HL-60 (cell line): ENCODE measurements at regions not wholly inside any gene's neighbourhood (a gene's known extent, or its start where the extent isn't known, plus 50 kb on each side); places are given as distances from the start of the nearest gene placed in this dataset.

Experiments used
- DNase-seq, 2 experiments: peaks; one replicate each; pipeline ENCODE4 v3.0.0-alpha.2; 2010 to 2020; ENCODE audit warnings: low read depth in 1 of 2, low spot score in 1 of 2
- H3K27ac ChIP-seq: fragments of 250-450 bp; sonication (Bioruptor Pico); replicated peaks from 2 replicates; pipeline ENCODE4 v1.5.1; 2020; ENCODE audit warnings: mild to moderate bottlenecking, moderate library complexity
- H3K27me3 ChIP-seq: fragments of 250-450 bp; sonication (Bioruptor Pico); 2 replicates; pipeline ENCODE4 v1.5.1; 2021; ENCODE audit warnings: mild to moderate bottlenecking, moderate library complexity; ENCODE audit not compliant: insufficient read depth, poor library complexity, severe bottlenecking
- H3K4me3 ChIP-seq: replicated peaks from 2 replicates; pipeline ENCODE4 v1.5.1; 2011; ENCODE audit warnings: mild to moderate bottlenecking, control low read depth, low read length; ENCODE audit not compliant: insufficient read depth
- CTCF ChIP-seq: IDR thresholded peaks from one replicate; pipeline ENCODE4 v1.5.1; 2011; ENCODE audit warnings: low read length, control low read depth, inconsistent platforms; ENCODE audit not compliant: insufficient read depth
- GABPA ChIP-seq: IDR thresholded peaks from 2 replicates; pipeline ENCODE4 v1.6.1; 2012; ENCODE audit warnings: low read depth
- POLR2AphosphoS5 ChIP-seq: IDR thresholded peaks from 2 replicates; pipeline ENCODE4 v1.6.1; 2012; ENCODE audit warnings: low read depth
- REST ChIP-seq: IDR thresholded peaks from 2 replicates; pipeline ENCODE4 v1.6.1; 2012; ENCODE audit warnings: low read depth; ENCODE audit not compliant: insufficient replicate concordance
- SPI1 ChIP-seq: IDR thresholded peaks from 2 replicates; pipeline ENCODE4 v1.6.1; 2012; ENCODE audit warnings: low read depth, mild to moderate bottlenecking, borderline replicate concordance

- no peak overlapping the region for H3K4me3 ChIP-seq
- TF ChIP-seq CTCF (no peak), REST (no peak), SPI1 (no peak), POLR2AphosphoS5 (no peak), GABPA (no peak)
- no peak overlapping the region for H3K27ac ChIP-seq
- no peak for DNase-seq
- H3K27me3 ChIP-seq, result no peaks in the 10 kb centered on the region
Observed at GRCh38 chrX:81857192-81857591, 655.3 kb downstream of the SH3BGRL start.

- Histone ChIP-seq H3K4me3 (no peak overlapping the region), H3K27me3 (no peaks in the 10 kb centered on the region), H3K27ac (no peak overlapping the region)
- TF ChIP-seq SPI1 (no peak), REST (no peak), CTCF (no peak), GABPA (no peak), POLR2AphosphoS5 (no peak)
- DNase-seq, result no peak
Observed at GRCh38 chrX:81866873-81867272, 665.0 kb downstream of the SH3BGRL start.

DNA sequence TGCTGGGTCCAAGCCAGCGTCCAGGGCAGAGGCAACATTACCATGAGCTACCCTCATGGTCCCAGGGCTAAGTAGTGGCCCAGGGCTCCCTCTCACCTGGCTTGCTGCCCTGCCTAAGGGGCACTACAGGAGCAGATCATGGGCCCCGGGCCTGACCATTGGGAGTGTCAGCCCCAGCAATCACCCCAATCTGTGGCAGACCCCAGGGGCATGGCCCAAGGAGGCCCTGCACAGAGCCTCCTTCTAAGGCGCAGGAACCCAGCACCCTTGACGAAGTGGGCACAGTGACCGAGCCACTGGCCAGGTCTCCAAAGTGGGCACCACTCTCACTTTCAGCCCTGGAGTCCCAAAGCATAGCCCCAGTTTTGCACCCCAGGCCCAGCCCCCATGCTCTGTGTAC, 667.1 kb downstream of the SH3BGRL start:
- Histone ChIP-seq H3K27ac (no peak overlapping the region), H3K27me3 (no peaks in the 10 kb centered on the region), H3K4me3 (no peak overlapping the region)
- no peak for TF ChIP-seq POLR2AphosphoS5
- no peak for DNase-seq

DNA sequence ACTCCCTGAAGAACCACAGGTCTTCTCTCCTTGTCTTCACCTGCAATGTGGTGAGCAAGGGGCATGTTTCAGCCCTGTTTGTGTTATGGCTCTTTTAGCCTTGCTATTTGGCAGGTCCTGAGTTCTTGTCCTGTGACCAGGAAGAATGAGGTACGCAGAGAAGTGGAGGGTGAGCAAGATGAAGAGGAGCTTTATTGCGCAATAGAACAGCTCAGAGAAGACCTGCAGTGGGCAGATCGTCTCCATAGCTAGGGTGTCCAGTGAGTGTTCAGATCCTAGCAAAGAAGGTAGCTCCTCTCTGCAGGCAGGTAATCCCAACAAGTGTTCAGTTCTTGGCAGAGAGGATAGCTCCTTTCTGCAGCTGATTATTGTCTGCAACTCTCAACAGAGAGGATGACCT, 672.9 kb downstream of the SH3BGRL start:
- Histone ChIP-seq H3K27me3 (no peaks in the 10 kb centered on the region), H3K27ac (no peak overlapping the region), H3K4me3 (no peak overlapping the region)
- DNase-seq, result no peak
- TF ChIP-seq REST (no peak), SPI1 (no peak), CTCF (no peak), GABPA (no peak), POLR2AphosphoS5 (no peak)
